HepG2 (cell line): ENCODE measurements at regions not wholly inside any gene's neighbourhood (a gene's known extent, or its start where the extent isn't known, plus 50 kb on each side); places are given as distances from the start of the nearest gene placed in this dataset.

Experiments
- AGO1 ChIP-seq: fragments of 200-400 bp; formaldehyde crosslinking; IDR thresholded peaks from 2 replicates; pipeline ENCODE4 v1.6.1; 2017; ENCODE audit warnings: mild to moderate bottlenecking, low read depth, low read length, moderate library complexity; ENCODE audit not compliant: poor library complexity, severe bottlenecking
- BCL6 ChIP-seq: IDR thresholded peaks from 2 replicates; pipeline ENCODE4 v1.6.1; 2016; ENCODE audit warnings: missing genetic modification reagents, missing compliant biosample characterization
- EEA1 ChIP-seq: sonication (generic); formaldehyde crosslinking; IDR thresholded peaks from 2 replicates; pipeline ENCODE4 v1.5.1; 2020; ENCODE audit warnings: mild to moderate bottlenecking, missing genetic modification reagents, borderline replicate concordance
- FOXO1 ChIP-seq: sonication (generic); formaldehyde crosslinking; IDR thresholded peaks from 2 replicates; pipeline ENCODE4 v1.4.0; 2020; ENCODE audit warnings: missing genetic modification reagents
- GMEB1 ChIP-seq: sonication (generic); formaldehyde crosslinking; IDR thresholded peaks from 2 replicates; pipeline ENCODE4 v1.5.1; 2020; ENCODE audit warnings: missing genetic modification reagents, mild to moderate bottlenecking, borderline replicate concordance
- HMGA1 ChIP-seq: sonication (generic); formaldehyde crosslinking; conservative IDR thresholded peaks from 2 replicates; pipeline ENCODE4 v1.4.0; 2020; ENCODE audit warnings: missing genetic modification reagents
- HOXA9 ChIP-seq: sonication (generic); formaldehyde crosslinking; IDR thresholded peaks from 2 replicates; pipeline ENCODE4 v1.8.1; 2022; ENCODE audit warnings: missing genetic modification reagents, mild to moderate bottlenecking, moderate library complexity, borderline replicate concordance
- NFRKB ChIP-seq: fragments of 450-650 bp; IDR thresholded peaks from 2 replicates; pipeline ENCODE4 v1.6.1; 2017
- NPAS2 ChIP-seq: sonication (generic); formaldehyde crosslinking; IDR thresholded peaks from 2 replicates; pipeline ENCODE4 v1.8.0; 2022; ENCODE audit warnings: mild to moderate bottlenecking, missing genetic modification reagents, borderline replicate concordance
- PHF5A ChIP-seq: IDR thresholded peaks from one replicate; pipeline ENCODE4 v1.6.1; 2018; ENCODE audit warnings: low read depth, missing genetic modification reagents; ENCODE audit not compliant: unreplicated experiment
- PRPF4 ChIP-seq: fragments of 200-400 bp; formaldehyde crosslinking; IDR thresholded peaks from 2 replicates; pipeline ENCODE4 v1.6.1; 2016; ENCODE audit warnings: low read length, low read depth; ENCODE audit not compliant: poor library complexity, severe bottlenecking
- RCOR2 ChIP-seq: IDR thresholded peaks from 2 replicates; pipeline ENCODE4 v1.6.1; 2016; ENCODE audit warnings: missing biosample characterization, missing genetic modification reagents
- SP1 ChIP-seq, 2 experiments: fragments of 450-650 bp in 1 of 2; sonication (generic) in 1 of 2; formaldehyde crosslinking in 1 of 2; IDR thresholded peaks; 2 replicates each; pipeline versions ENCODE4 v1.4.0 to v1.6.1; 2016 to 2020; ENCODE audit warnings: missing genetic modification reagents in 1 of 2
- TBX2 ChIP-seq: sonication (generic); formaldehyde crosslinking; IDR thresholded peaks from 2 replicates; pipeline ENCODE4 v1.5.0; 2020; ENCODE audit warnings: missing genetic modification reagents, mild to moderate bottlenecking, borderline replicate concordance
- THRA ChIP-seq: sonication (generic); formaldehyde crosslinking; IDR thresholded peaks from 2 replicates; pipeline ENCODE4 v1.4.0; 2020; ENCODE audit warnings: missing genetic modification reagents, borderline replicate concordance
- ZBTB37 ChIP-seq: sonication (generic); formaldehyde crosslinking; IDR thresholded peaks from 2 replicates; pipeline ENCODE4 v1.4.0; 2020; ENCODE audit warnings: mild to moderate bottlenecking, missing genetic modification reagents
- ZBTB38 ChIP-seq: sonication (generic); formaldehyde crosslinking; IDR thresholded peaks from 2 replicates; pipeline ENCODE4 v1.5.1; 2020; ENCODE audit warnings: mild to moderate bottlenecking, missing genetic modification reagents
- ZNF784 ChIP-seq: sonication (generic); formaldehyde crosslinking; IDR thresholded peaks from 2 replicates; pipeline ENCODE4 v1.5.1; 2020; ENCODE audit warnings: missing genetic modification reagents, mild to moderate bottlenecking, borderline replicate concordance
- ZNF788 ChIP-seq: sonication (generic); formaldehyde crosslinking; IDR thresholded peaks from 2 replicates; pipeline ENCODE4 v1.5.0; 2020; ENCODE audit warnings: mild to moderate bottlenecking, missing genetic modification reagents, borderline replicate concordance
- ZNF790 ChIP-seq: sonication (generic); formaldehyde crosslinking; IDR thresholded peaks from 2 replicates; pipeline ENCODE4 v1.8.0; 2022; ENCODE audit warnings: missing genetic modification reagents, mild to moderate bottlenecking, borderline replicate concordance
- ZSCAN22 ChIP-seq: sonication (generic); formaldehyde crosslinking; IDR thresholded peaks from 2 replicates; pipeline ENCODE4 v1.4.0; 2020; ENCODE audit warnings: mild to moderate bottlenecking, missing genetic modification reagents

GRCh38 chr15:67945951-67946700, 106.3 kb upstream of the RNU6-1 start (continued):
- TF ChIP-seq SP1 (IDR thresholded peaks at IDR 0.05), result no peak
- peak; percentile 41; the same call in 1 of the 2 replicates for TF ChIP-seq SP1 (CRISPR knock-in tag; IDR thresholded peaks at IDR 0.05)
- no peak for TF ChIP-seq PRPF4
- TF ChIP-seq ZNF784 (CRISPR knock-in tag), result no peak; the same call in 1 of the 2 replicates
- no peak; the same call in 1 of the 2 replicates for TF ChIP-seq GMEB1 (CRISPR knock-in tag)
- no peak for TF ChIP-seq NPAS2
- TF ChIP-seq BCL6 (CRISPR knock-in tag), result peak; percentile 81
- TF ChIP-seq ZSCAN22 (CRISPR knock-in tag), result 0 out of 2 replicates have a peak, but pooled peaks have one; percentile 51
- TF ChIP-seq NFRKB, result no peak
- no peak for TF ChIP-seq HMGA1 (CRISPR knock-in tag)
- no peak for TF ChIP-seq HOXA9
- peak; percentile 82 for TF ChIP-seq RCOR2
- no peak; the same call in 1 of the 2 replicates for TF ChIP-seq TBX2 (CRISPR knock-in tag)
- TF ChIP-seq THRA, result peak; percentile 71
- no peak; the same call in 1 of the 2 replicates for TF ChIP-seq ZBTB37 (CRISPR knock-in tag)
- TF ChIP-seq AGO1, result no peak
- TF ChIP-seq FOXO1 (CRISPR knock-in tag), result peak; percentile 75
- TF ChIP-seq ZBTB38, result 0 out of 2 replicates have a peak, but pooled peaks have one; percentile 6
- TF ChIP-seq PHF5A (CRISPR knock-in tag), result peak; percentile 69
- no peak for TF ChIP-seq EEA1 (CRISPR knock-in tag)
- TF ChIP-seq ZNF790, result peak; percentile 52; the same call in 1 of the 2 replicates
- no peak; the same call in 1 of the 2 replicates for TF ChIP-seq ZNF788 (CRISPR knock-in tag)
